OCI-LY3 (cell line): ENCODE measurements at regions not wholly inside any gene's neighbourhood (a gene's known extent, or its start where the extent isn't known, plus 50 kb on each side); places are given as distances from the start of the nearest gene placed in this dataset.

Experiments
- CTCF ChIP-seq: fragments of 200-600, 300-600 bp; sonication (generic); IDR thresholded peaks from 2 replicates; pipeline ENCODE4 v1.5.1; 2014; ENCODE audit warnings: antibody characterized with exemption, low read length, low read depth
- EZH2phosphoT487 ChIP-seq: fragments of 200-600 bp; shearing (Covaris generic); IDR thresholded peaks from 2 replicates; pipeline ENCODE4 v1.6.1; 2018; ENCODE audit warnings: antibody characterized with exemption, mixed run types, low read depth

GRCh38 chr10:108765794-108766193 lies 1157.5 kb downstream of the XPNPEP1 start:
- no peak for TF ChIP-seq CTCF
- TF ChIP-seq EZH2phosphoT487: no peak
